ENCODE measurements at regions not wholly inside any gene's neighbourhood (a gene's known extent, or its start where the extent isn't known, plus 50 kb on each side); places are given as distances from the start of the nearest gene placed in this dataset.

- TF ChIP-seq CTCF (conservative IDR thresholded peaks at IDR 0.05; ENCODE audit: low read depth, low read length) (no peak), EZH2phosphoT487 (IDR thresholded peaks at IDR 0.05; ENCODE audit: borderline replicate concordance, low read length) (no peak)
Observed at GRCh38 chr11:92436034-92436920, 211.7 kb downstream of the FAT3 start.
